ENCODE measurements at regions not wholly inside any gene's neighbourhood (a gene's known extent, or its start where the extent isn't known, plus 50 kb on each side); places are given as distances from the start of the nearest gene placed in this dataset.

- no peak for DNase-seq (ENCODE audit: extremely low read depth, insufficient read length)
- TF ChIP-seq, protein P1, sequence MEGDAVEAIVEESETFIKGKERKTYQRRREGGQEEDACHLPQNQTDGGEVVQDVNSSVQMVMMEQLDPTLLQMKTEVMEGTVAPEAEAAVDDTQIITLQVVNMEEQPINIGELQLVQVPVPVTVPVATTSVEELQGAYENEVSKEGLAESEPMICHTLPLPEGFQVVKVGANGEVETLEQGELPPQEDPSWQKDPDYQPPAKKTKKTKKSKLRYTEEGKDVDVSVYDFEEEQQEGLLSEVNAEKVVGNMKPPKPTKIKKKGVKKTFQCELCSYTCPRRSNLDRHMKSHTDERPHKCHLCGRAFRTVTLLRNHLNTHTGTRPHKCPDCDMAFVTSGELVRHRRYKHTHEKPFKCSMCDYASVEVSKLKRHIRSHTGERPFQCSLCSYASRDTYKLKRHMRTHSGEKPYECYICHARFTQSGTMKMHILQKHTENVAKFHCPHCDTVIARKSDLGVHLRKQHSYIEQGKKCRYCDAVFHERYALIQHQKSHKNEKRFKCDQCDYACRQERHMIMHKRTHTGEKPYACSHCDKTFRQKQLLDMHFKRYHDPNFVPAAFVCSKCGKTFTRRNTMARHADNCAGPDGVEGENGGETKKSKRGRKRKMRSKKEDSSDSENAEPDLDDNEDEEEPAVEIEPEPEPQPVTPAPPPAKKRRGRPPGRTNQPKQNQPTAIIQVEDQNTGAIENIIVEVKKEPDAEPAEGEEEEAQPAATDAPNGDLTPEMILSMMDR (IDR thresholded peaks at IDR 0.05; ENCODE audit: insufficient read depth, low read length, poor library complexity, severe bottlenecking), result no peak
- Histone ChIP-seq H3K27me3 (replicated peaks; ENCODE audit: control insufficient read depth, insufficient read depth, low read length) (no peaks in the 10 kb centered on the region), H3K4me3 (replicated peaks; ENCODE audit: low read depth, low read length) (no peak overlapping the region), H3K36me3 (ENCODE audit: control insufficient read depth, insufficient read depth, low read length) (no peaks in the 10 kb centered on the region)
Observed at GRCh38 chr1:222285526-222285925, 262.4 kb downstream of the HHIPL2 start.

DNA sequence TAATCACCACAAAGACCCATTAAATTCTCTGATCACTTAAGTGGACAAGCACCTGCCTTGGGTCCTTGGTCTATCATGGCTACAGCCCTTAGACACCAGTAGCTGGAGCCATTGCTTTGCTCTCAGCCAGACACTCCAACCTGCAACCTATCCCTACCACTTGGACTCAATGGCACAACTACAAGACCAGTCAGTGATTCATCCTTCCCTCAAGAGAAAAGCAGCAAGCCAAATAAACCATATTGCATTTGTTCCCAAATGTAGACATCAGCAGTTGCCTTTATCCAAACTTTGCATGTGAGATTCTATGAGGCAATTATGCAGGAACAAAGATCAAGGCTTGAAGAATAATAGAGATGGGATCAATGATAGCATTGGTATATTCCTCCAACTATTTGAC is 263.4 kb downstream of the HHIPL2 start:
- no peak for DNase-seq (ENCODE audit: extremely low read depth, insufficient read length)
- Histone ChIP-seq H3K27me3 (replicated peaks; ENCODE audit: control insufficient read depth, insufficient read depth, low read length) (no peaks in the 10 kb centered on the region), H3K36me3 (ENCODE audit: control insufficient read depth, insufficient read depth, low read length) (no peaks in the 10 kb centered on the region), H3K4me3 (replicated peaks; ENCODE audit: low read depth, low read length) (no peak overlapping the region)
- TF ChIP-seq, protein P1 (IDR thresholded peaks at IDR 0.05; ENCODE audit: insufficient read depth, low read length, poor library complexity, severe bottlenecking), result no peak

- no peak for DNase-seq (ENCODE audit: extremely low read depth, insufficient read length)
- Histone ChIP-seq H3K36me3 (ENCODE audit: control insufficient read depth, insufficient read depth, low read length) (no peaks in the 10 kb centered on the region), H3K27me3 (replicated peaks; ENCODE audit: control insufficient read depth, insufficient read depth, low read length) (no peaks in the 10 kb centered on the region), H3K4me3 (replicated peaks; ENCODE audit: low read depth, low read length) (no peak overlapping the region)
- TF ChIP-seq, protein P1 (IDR thresholded peaks at IDR 0.05; ENCODE audit: insufficient read depth, low read length, poor library complexity, severe bottlenecking), result no peak
Observed at GRCh38 chr1:222283147-222283768, 264.6 kb downstream of the HHIPL2 start.

- DNase-seq (ENCODE audit: extremely low read depth, insufficient read length), result no peak
- Histone ChIP-seq H3K27me3 (replicated peaks; ENCODE audit: control insufficient read depth, insufficient read depth, low read length) (no peaks in the 10 kb centered on the region), H3K36me3 (ENCODE audit: control insufficient read depth, insufficient read depth, low read length) (no peaks in the 10 kb centered on the region), H3K4me3 (replicated peaks; ENCODE audit: low read depth, low read length) (no peak overlapping the region)
- TF ChIP-seq, protein P1 (IDR thresholded peaks at IDR 0.05; ENCODE audit: insufficient read depth, low read length, poor library complexity, severe bottlenecking), result no peak
Observed at GRCh38 chr1:222279591-222279990, 268.3 kb downstream of the HHIPL2 start.

DNA sequence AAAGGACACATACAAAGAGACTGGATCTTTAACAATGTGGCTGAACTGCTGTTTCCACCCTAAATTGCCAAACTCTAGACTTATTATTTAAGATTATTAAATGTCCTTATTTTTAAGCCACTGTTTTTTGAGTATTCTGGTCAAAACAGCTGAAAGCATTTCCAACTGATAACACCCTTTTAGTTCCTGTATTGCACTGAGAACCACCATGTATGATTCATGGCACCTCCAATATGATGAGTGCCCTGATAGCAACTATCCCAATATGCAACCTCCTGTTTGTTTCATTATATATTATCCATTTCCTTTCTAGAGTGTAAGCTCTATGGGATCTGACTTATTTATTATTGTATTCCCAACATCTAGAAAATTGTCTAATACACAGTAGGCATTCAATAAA is 269.4 kb downstream of the HHIPL2 start:
- DNase-seq (ENCODE audit: extremely low read depth, insufficient read length), result no peak
- no peaks in the 10 kb centered on the region for H3K36me3 ChIP-seq (ENCODE audit: control insufficient read depth, insufficient read depth, low read length)
- no peak overlapping the region for H3K4me3 ChIP-seq (replicated peaks; ENCODE audit: low read depth, low read length)
- TF ChIP-seq, protein P1 (IDR thresholded peaks at IDR 0.05; ENCODE audit: insufficient read depth, low read length, poor library complexity, severe bottlenecking), result no peak
- no peaks in the 10 kb centered on the region for H3K27me3 ChIP-seq (replicated peaks; ENCODE audit: control insufficient read depth, insufficient read depth, low read length)

Measured in GM06990 (cell line).